Erythroblast (primary cell): ENCODE measurements at regions not wholly inside any gene's neighbourhood (a gene's known extent, or its start where the extent isn't known, plus 50 kb on each side); places are given as distances from the start of the nearest gene placed in this dataset.

ENCODE experiments used
- DNase-seq, 2 experiments: peaks; one replicate each; lab custom pipeline; 2025; lab: John Stamatoyannopoulos, UW
- GATA1 ChIP-seq: IDR thresholded peaks from 2 replicates; pipeline ENCODE4 v1.6.1; 2011; ENCODE audit warnings: low read depth, mild to moderate bottlenecking, control low read depth, low read length, moderate library complexity
- POLR2A ChIP-seq: IDR thresholded peaks from 2 replicates; pipeline ENCODE4 v1.6.1; 2011; ENCODE audit warnings: mild to moderate bottlenecking, low read length

- no peak for DNase-seq
- TF ChIP-seq POLR2A: no peak
- no peak for TF ChIP-seq GATA1
Measured at GRCh38 chr15:80339601-80340000, 64.6 kb upstream of the ARNT2 start.

GRCh38 chr15:80342148-80342547, 62.0 kb upstream of the ARNT2 start:
- no peak for TF ChIP-seq POLR2A
- no peak for TF ChIP-seq GATA1

GRCh38 chr15:80343554-80343992, 60.6 kb upstream of the ARNT2 start:
- TF ChIP-seq GATA1 (no peak), POLR2A (no peak)
- no peak for DNase-seq

More at GRCh38 chr15:80342148-80342547, 62.0 kb upstream of the ARNT2 start:
- DNase-seq: no peak

- DNase-seq: no peak
- TF ChIP-seq POLR2A: no peak
- TF ChIP-seq GATA1: no peak
Measured at GRCh38 chr15:80350941-80351610, 53.1 kb upstream of the ARNT2 start.
